ENCODE measurements at regions not wholly inside any gene's neighbourhood (a gene's known extent, or its start where the extent isn't known, plus 50 kb on each side); places are given as distances from the start of the nearest gene placed in this dataset.

GRCh38 chr6:63478734-63479133 is 93.5 kb upstream of the LOC128125822 start:
- BruUV-seq (replicated peaks) = no TSS peak
- DNase-seq = no peak
- no peaks in the 10 kb centered on the region for H3K9me3 Mint-ChIP-seq (ENCODE audit: low read depth, unreplicated experiment)
- no peak for TF ChIP-seq CTCF (IDR thresholded peaks at IDR 0.05; ENCODE audit: unreplicated experiment)
- intact Hi-C loops (cut with micrococcal nuclease; ENCODE audit: unreplicated experiment) = loop anchor here (5.0 kb wide), 1 partner anchor 39 kb away; no protein-coding TSS in a partner anchor
- no peak overlapping the region for H3K4me3 Mint-ChIP-seq (ENCODE audit: low read depth, unreplicated experiment)
- H3K36me3 Mint-ChIP-seq (ENCODE audit: insufficient read depth, unreplicated experiment) = no peaks in the 10 kb centered on the region
- H3K27me3 Mint-ChIP-seq (ENCODE audit: unreplicated experiment) = no peaks in the 10 kb centered on the region
- no peak overlapping the region for H3K27ac Mint-ChIP-seq (ENCODE audit: unreplicated experiment)
- peaks cover 23% of the 10 kb centered on the region for H3K4me1 Mint-ChIP-seq (ENCODE audit: low read depth, unreplicated experiment)
- CTCF ChIA-PET = no interaction called here

GRCh38 chr6:63486196-63486595 is 86.1 kb upstream of the LOC128125822 start:
- BruUV-seq (replicated peaks) = no TSS peak
- TF ChIP-seq CTCF (IDR thresholded peaks at IDR 0.05; ENCODE audit: unreplicated experiment) = no peak
- intact Hi-C loops (cut with micrococcal nuclease; ENCODE audit: unreplicated experiment) = no loop called here
- CTCF ChIA-PET = interaction anchor here (0.6 kb wide), 1 partner anchor 301 kb away, joined by 3 read pairs; no protein-coding TSS in a partner anchor
- no peaks in the 10 kb centered on the region for H3K27me3 Mint-ChIP-seq (ENCODE audit: unreplicated experiment)
- H3K4me1 Mint-ChIP-seq (ENCODE audit: low read depth, unreplicated experiment) = no peaks in the 10 kb centered on the region
- no peaks in the 10 kb centered on the region for H3K36me3 Mint-ChIP-seq (ENCODE audit: insufficient read depth, unreplicated experiment)
- DNase-seq = no peak
- H3K27ac Mint-ChIP-seq (ENCODE audit: unreplicated experiment) = no peak overlapping the region
- no peak overlapping the region for H3K4me3 Mint-ChIP-seq (ENCODE audit: low read depth, unreplicated experiment)
- H3K9me3 Mint-ChIP-seq (ENCODE audit: low read depth, unreplicated experiment) = no peaks in the 10 kb centered on the region

- Mint-ChIP-seq H3K27ac (ENCODE audit: unreplicated experiment) (no peak overlapping the region), H3K27me3 (ENCODE audit: unreplicated experiment) (no peaks in the 10 kb centered on the region), H3K4me1 (ENCODE audit: low read depth, unreplicated experiment) (no peaks in the 10 kb centered on the region), H3K9me3 (ENCODE audit: low read depth, unreplicated experiment) (no peaks in the 10 kb centered on the region), H3K36me3 (ENCODE audit: insufficient read depth, unreplicated experiment) (no peaks in the 10 kb centered on the region), H3K4me3 (ENCODE audit: low read depth, unreplicated experiment) (no peak overlapping the region)
- peak; percentile 13 for DNase-seq
- no peak for TF ChIP-seq CTCF (IDR thresholded peaks at IDR 0.05; ENCODE audit: unreplicated experiment)
- no TSS peak for BruUV-seq (replicated peaks)
- CTCF ChIA-PET = no interaction called here
- intact Hi-C loops (cut with micrococcal nuclease; ENCODE audit: unreplicated experiment) = no loop called here
Observed at GRCh38 chr6:63487103-63487813, 85.0 kb upstream of the LOC128125822 start.

GRCh38 chr6:63491119-63491518 is 81.2 kb upstream of the LOC128125822 start:
- DNase-seq = no peak
- no peaks in the 10 kb centered on the region for H3K9me3 Mint-ChIP-seq (ENCODE audit: low read depth, unreplicated experiment)
- H3K4me1 Mint-ChIP-seq (ENCODE audit: low read depth, unreplicated experiment) = no peaks in the 10 kb centered on the region
- CTCF ChIA-PET = no interaction called here
- H3K4me3 Mint-ChIP-seq (ENCODE audit: low read depth, unreplicated experiment) = no peak overlapping the region
- H3K27me3 Mint-ChIP-seq (ENCODE audit: unreplicated experiment) = no peaks in the 10 kb centered on the region
- H3K27ac Mint-ChIP-seq (ENCODE audit: unreplicated experiment) = no peak overlapping the region
- TF ChIP-seq CTCF (IDR thresholded peaks at IDR 0.05; ENCODE audit: unreplicated experiment) = no peak
- intact Hi-C loops (cut with micrococcal nuclease; ENCODE audit: unreplicated experiment) = no loop called here
- no TSS peak for BruUV-seq (replicated peaks)
- no peaks in the 10 kb centered on the region for H3K36me3 Mint-ChIP-seq (ENCODE audit: insufficient read depth, unreplicated experiment)

Measured in Calu3 (cell line).